MV-4-11 (cell line): ENCODE measurements at regions not wholly inside any gene's neighbourhood (a gene's known extent, or its start where the extent isn't known, plus 50 kb on each side); places are given as distances from the start of the nearest gene placed in this dataset.
A peak's percentile ranks its signal among the peaks of the same experiment; 100 is the strongest.
"Not testable (repeated sequence)": the region's sequence is repeated elsewhere in the genome, so short reads cannot be mapped to it uniquely, and the experiment has no call there.

Experiments
- DNase-seq: peaks from one replicate; lab custom pipeline; 2025; lab: John Stamatoyannopoulos, UW

DNA sequence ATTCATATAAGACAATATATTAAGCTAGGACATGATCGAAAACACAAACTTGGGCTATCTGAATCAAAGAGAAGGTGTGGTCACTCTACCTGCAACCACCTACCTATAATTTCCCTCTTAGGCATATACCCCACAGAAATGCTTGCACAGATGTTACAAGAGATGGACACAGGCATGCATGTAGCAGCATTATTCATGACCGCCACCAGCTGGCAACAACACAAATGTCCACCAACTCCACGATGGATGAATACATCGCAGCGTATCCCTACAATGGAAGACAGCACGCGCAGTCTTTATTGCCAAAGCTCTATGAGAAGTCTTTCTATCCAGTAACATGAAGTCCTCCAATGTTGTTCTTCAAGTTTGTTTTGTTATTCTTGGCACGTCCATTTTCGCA lies 90.8 kb downstream of the ARL4C start:
- DNase-seq: no peak

DNA sequence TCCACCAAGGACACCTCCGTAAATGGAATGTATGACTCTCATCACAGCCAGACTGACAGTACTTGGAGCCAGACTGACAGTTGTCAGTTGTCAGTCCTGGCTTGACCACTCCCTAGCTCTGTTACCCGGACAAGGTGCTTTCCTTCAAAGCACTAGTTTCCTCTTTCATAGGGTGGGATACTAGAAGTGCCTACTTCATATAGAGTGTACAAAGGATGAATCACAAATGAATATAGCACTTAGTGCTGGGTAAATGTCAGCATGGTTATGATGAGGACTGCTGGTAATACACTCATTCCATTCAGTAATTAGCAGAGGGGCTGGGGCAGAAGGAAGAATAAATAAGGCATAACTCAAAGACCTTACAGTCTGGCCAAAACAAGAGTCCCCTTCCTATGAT lies 91.4 kb downstream of the ARL4C start:
- DNase-seq: no peak

- no peak for DNase-seq
Measured at GRCh38 chr2:234404957-234405356, 91.9 kb downstream of the ARL4C start.

GRCh38 chr2:234403751-234404150 lies 93.1 kb downstream of the ARL4C start:
- no peak for DNase-seq

DNA sequence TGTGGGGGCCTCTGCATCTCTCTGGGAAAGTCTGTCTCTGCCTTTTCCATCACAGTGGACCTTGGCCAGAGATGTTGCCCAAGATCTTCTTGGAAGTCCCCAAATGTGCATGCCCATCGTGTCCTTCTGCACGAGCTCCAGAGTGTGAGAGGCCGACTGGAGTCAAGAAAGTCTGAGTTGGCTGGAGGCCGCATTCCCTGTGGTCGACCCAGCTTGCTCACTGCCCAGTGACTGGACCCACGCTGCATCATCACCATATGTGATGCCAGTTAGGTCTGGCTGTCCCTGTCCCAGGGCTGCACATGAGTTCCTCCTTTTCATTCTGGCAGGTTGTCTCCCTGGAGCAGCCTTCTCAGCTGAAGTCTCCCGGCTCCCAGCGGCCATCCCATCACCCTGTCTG lies 93.8 kb downstream of the ARL4C start:
- no peak for DNase-seq

DNA sequence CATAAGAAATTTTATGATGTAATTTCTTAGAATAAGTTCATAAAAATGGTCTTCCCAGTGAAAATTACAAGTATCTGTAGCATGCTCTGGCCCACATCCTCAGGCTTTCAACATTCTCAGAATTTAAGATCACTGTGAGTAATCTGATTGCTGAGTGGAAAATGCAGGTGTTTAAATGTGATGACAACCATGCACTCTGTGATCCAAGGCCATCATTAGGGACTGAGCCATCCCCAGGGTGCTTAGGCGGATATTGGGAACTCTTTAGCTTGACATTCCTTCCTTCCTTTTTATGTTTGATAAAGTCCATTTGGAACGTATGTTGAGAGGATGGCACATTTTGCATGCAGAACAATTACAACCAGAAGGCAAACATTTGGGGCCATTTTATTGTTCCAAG lies 95.5 kb downstream of the ARL4C start:
- no peak for DNase-seq

DNA sequence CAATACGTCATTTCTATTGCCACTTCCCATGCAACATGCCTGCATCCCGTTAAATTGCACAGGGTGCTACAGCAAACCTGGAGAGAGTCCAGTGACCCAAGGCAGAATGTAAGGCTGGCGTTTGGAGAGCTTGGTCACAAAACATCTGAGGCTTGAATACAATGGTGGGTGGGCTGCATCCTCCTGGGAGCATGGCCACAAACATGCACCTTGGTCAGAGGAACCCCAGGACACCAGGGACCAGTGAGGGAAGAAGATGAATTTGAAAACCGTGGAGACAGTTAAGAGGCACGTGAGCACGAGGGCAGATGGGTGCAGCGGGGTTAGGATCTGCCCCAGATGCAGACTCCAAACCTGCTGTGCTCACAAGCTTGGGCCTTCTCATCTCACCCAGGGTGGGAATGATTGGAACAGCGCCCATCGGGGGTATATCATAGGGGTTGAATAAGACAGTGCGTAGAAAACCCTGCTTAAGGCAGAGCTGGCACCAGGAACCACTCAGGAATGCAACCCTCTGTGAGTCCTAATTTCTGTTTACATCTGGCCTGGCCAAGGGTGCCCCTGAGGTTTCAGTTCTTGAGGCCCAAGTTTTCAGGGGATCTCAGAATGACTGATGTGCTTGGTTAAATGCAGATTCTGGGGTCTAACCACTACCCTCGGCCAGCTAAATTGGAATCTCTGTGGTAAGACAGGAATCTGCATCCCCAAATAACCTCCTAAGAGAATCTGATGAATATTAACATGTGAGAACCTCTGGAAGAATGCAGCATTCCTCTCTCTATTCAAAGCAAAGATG lies 97.2 kb downstream of the ARL4C start:
- no peak for DNase-seq

DNA sequence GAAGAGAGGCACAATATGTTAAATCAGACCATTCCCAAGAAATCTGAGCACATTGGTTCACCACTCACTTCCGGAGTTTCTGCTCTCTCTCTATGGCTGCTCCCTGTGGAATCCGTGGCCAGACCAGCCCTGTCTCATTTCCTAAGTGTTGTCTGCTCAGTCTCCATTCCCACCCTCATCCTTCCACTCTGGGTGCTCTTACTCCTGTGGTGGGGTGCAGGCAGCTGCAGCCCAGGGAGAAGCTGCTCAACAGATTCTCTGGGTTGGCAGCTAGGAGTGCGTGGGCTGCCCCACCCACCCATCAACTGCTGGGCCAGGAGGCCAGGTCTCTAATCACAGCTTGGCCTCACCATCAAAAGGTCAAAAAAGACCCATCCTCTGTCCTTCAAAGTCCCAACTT lies 98.3 kb downstream of the ARL4C start:
- DNase-seq: no peak

DNA sequence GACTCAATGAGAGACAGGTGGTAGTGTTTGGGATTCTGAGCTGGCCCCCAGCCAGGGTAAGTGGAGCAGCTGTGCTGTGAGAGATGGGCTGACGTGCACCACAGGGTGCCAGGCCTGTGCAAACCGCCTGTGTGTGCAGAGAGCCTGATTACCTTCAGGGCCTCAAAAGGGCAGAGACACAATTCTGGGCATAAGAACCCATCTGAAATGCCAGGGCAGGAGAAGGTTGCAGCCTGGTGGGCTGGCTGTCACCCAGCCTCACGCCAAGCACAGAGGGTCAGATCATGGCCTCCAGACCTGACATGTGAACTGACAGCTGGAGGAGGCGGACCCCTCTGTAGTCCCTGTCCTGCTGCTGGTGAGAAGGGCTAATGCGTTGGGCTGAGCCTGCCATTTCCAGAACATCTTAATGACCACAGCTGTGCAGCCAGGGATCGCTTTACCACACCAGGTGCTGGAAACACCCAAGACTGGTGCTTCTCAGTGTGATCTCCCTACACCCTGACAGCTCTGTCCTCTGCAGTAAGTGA lies 100.9 kb downstream of the ARL4C start:
- DNase-seq: no peak

- DNase-seq: no peak
Measured at GRCh38 chr2:234394450-234394849, 102.4 kb downstream of the ARL4C start.

DNA sequence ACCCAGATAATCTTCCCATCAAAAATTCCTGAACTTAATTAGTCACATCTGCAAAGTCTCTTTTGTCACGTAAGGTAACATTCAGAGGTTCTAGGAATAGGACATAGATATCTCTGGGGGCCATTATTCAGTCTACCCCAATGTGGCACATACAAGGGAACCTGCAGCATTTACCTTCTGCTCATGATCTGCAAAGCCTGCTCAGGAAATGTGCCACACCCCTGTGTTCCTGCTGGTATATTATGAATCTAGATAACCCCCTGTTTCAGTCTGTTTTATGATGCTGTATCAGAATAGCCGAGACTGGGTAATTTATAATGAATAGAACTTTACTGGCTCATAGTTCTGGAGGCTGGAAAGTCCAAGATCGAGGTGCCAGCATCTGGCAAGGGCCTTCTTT lies 103.5 kb downstream of the ARL4C start:
- no peak for DNase-seq

DNA sequence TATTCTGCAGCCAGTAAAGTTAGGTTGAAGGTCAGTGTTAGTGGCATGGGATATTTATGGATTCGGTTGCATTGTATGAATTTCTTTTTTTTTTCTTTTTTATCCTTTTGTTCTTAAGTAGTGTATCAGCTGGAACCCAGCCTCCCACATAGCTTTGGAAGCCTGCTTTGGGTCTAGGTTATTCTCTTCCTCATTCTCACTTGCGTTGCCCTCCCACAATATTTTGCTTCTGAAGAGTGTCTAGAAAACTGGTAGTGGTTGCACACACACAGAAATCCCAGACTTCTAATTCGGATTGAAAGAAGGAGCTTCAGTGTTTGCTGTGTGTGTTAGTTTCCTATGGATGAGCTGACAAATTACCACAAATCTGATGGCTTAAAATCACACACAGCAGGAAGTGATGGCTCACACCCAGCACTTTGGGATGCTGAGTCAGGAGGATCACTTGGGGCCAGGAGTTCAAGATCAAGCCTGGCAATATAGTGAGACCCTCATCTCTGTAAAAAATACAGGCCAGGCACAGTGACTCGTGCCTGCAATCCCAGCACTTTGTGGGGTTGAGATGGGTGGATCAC lies 104.8 kb downstream of the ARL4C start:
- DNase-seq: peak; percentile 27

DNA sequence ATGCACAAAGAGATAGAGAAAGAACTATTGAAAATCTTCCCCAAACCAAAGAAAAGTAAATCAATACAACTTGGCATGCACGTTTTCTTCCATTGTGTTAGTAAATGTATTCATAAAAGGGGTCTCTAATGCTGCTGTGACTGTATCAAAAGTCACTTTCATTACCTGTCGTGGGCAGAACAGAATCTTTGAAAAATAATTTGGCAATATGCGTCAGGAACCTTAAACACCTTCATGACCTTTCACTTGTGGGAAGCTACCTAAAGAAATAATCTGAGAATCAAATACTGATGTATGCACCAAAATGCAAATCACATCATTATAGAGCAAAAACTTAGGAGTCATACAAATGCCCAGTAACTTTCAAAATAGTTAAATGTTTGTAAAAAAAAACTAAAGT lies 105.3 kb downstream of the ARL4C start:
- no peak for DNase-seq

DNA sequence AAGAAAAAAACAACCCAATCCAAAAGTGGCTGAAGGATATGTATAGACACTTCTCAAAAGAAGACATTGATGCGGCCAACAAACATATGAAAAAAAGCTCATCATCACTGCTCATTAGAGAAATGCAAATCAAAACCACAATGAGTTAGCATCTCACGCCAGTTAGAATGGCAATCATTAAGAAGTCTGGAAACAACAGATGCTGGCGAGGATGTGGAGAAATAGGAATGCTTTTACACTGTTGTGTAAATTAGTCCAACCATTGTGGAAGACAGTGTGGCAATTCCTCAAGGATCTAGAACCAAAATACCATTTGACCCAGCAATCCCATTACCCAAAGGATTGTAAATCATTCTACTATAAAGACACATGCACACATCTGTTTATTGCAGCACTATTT lies 107.2 kb downstream of the ARL4C start:
- not testable (repeated sequence) for DNase-seq

GRCh38 chr2:234388591-234388990 lies 108.3 kb downstream of the ARL4C start:
- no peak for DNase-seq

GRCh38 chr2:234386971-234387370 lies 109.9 kb downstream of the ARL4C start:
- DNase-seq: no peak

DNA sequence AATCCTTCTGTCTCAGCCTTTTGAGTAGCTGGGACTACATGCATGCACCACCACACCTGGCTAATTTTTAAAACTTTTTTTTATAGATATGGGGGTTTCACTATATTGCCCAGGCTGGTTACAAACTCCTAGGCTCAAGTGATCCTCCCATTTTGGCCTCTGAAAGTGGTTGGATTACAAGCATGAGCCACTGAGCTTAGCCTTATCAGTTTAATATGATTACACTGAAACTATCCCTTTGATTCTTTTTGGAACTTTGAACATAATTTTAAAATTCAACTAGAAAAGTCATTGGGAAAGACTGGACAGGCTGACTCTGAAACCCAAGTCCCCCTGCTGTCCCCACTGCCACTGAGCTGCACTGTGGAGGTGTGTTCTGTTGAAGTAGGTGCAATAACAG lies 114.8 kb downstream of the ARL4C start:
- DNase-seq: no peak

DNA sequence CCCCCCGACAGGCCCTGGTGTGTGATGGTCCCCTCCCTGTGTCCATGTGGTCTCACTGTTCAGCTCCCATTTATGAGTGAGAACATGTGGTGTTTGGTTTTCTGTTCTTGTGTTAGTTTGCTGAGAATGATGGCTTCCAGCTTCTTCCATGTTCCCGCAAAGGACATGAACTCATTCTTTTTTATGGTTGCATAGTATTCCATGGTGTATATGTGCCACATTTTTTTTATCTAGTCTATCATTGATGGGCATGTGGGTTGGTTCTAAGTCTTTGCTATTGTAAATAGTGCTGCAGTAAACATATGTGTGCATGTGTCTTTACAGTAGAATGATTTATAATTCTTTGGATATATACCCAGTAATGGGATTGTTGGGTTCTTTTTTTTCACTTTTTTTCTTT lies 117.9 kb downstream of the ARL4C start:
- not testable (repeated sequence) for DNase-seq

- DNase-seq: no peak
Measured at GRCh38 chr2:234378440-234378839, 118.4 kb downstream of the ARL4C start.

DNA sequence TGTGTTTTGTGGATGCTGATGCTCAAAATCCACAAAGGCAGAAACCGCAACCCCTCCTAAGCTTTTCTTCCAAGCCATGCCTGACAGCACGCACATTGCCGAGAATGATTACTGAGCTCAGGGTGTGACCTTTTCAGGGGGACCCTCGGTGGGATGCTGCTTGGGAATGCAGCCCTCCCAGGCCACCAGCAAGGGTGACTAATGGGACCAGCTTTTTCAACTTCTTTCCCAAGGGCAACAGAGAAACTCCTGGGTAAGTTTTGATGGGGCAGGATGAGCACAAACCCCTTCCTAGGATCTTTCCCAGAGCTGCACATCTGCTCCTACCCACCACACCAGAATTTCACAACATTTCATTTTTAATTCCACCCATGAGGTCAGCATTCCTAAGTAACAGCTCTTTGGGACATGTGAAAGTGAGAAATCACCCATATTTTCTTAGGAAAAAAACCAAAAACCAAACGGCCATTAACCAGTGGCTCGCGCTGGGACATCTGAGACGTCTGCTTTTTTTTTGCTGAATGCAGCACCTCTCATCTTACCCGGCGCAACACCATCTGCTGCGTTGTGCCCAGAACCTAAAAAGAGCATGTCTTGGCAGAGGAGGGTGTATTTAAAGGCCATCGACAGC lies 119.0 kb downstream of the ARL4C start:
- DNase-seq: no peak

DNA sequence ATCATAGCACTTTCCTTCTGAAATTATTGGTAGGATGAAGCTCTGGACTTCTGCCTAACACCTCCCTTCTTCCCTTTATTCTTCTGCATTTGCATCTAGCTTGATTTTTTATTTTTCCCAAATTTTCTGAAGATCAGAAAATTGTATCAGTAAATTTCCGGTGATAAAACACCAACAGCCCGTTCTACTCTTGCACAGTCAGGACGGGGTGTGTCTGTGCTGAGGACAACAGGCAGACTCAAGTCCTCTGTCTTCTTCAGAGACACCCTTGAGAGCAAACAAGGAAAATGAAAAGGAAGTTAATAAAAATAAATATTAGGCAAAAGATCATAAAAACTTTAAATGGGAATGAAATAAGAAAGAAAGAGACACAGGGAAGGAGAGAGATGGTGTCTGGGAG lies 120.7 kb downstream of the ARL4C start:
- DNase-seq: no peak

DNA sequence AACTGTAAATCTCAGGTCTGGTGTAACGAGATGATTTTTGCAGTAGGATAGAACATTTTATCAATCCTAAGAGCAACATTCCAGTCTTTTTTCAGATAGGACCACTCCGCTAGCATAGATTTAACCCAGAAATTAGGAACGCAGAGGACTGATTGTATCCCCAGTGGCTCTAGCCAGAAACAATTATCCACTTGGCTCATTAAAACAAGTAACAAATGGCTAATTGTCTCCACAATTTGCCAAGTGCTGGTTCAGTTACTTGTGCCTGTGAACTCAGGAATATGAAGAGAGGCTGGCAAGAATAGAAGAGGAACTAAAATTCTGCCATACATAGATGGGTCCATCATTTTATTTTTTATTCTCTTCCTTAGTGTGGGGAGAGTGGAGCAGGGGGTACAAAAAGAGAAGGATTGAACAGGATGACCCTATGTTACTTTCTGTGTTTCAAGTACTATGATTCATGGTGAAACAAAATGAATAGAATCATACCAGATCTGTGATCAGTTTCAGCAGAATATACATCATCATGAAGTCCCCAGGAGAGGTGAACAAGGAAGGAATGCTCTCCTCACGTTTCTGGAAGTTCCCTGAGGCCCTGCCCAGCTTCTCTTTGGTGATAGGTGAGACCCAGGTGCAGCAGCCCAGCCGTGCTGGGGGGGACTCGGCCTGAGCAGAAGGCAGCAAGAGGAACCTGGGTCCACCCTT lies 121.6 kb downstream of the ARL4C start:
- no peak for DNase-seq

DNA sequence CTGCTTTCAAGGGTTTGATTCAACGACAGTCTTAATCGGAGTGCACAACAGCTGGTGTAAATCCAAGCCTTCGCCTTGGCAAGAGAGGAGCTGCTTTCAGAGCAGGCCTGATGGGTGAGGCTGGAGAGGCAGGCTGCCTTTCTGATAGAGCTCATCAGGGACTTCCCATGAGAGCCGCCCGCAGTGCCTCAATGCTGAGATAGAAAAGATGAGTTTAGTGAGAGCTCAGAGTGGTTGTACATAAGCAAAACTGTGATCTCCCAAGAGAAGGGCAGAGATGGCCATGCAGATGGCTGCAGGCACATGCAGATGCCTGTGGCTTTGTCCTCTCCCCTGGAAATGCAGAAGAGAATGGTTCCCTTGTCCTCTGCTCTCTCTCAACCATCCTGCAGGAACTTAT lies 122.1 kb downstream of the ARL4C start:
- DNase-seq: no peak
